K562 (cell line): ENCODE measurements at regions not wholly inside any gene's neighbourhood (a gene's known extent, or its start where the extent isn't known, plus 50 kb on each side); places are given as distances from the start of the nearest gene placed in this dataset.

ENCODE experiments used
- BHLHE40 ChIP-seq: IDR thresholded peaks from 2 replicates; pipeline ENCODE4 v1.6.1; 2011; ENCODE audit warnings: low read length, improper control_type of control experiment
- CBFA2T2 ChIP-seq: fragments of 450-650 bp; conservative IDR thresholded peaks from 2 replicates; pipeline ENCODE4 v1.6.1; 2017; ENCODE audit warnings: mild to moderate bottlenecking
- CBX1 ChIP-seq: sonication (generic); IDR thresholded peaks from 2 replicates; pipeline ENCODE4 v1.6.1; 2016; ENCODE audit warnings: antibody characterized with exemption, low read depth, mild to moderate bottlenecking
- CBX5 ChIP-seq: IDR thresholded peaks from 2 replicates; pipeline ENCODE4 v1.6.1; 2014; ENCODE audit warnings: low read depth, borderline replicate concordance
- EHMT2 ChIP-seq: fragments of 450-650 bp; IDR thresholded peaks from 2 replicates; pipeline ENCODE4 v1.6.1; 2018; ENCODE audit warnings: antibody characterized with exemption
- MYNN ChIP-seq, 2 experiments: sonication (generic); formaldehyde crosslinking in 1 of 2; IDR thresholded peaks; 2 replicates each; pipeline versions ENCODE4 v1.5.0 to v1.6.1; 2016 to 2020; ENCODE audit warnings: antibody characterized with exemption in 1 of 2, missing genetic modification reagents in 1 of 2
- RAD51 ChIP-seq: fragments of 450-650 bp; IDR thresholded peaks from 2 replicates; pipeline ENCODE4 v1.7.1; 2016; ENCODE audit warnings: low read depth, mild to moderate bottlenecking, borderline replicate concordance
- RNF2 ChIP-seq: sonication (generic); IDR thresholded peaks from 2 replicates; pipeline ENCODE4 v1.6.1; 2016
- SPI1 ChIP-seq: IDR thresholded peaks from 2 replicates; pipeline ENCODE4 v1.6.1; 2011; ENCODE audit warnings: low read depth, low read length, control low read depth, borderline replicate concordance
- TAF7 ChIP-seq: fragments of 450-650 bp; IDR thresholded peaks from 2 replicates; pipeline ENCODE4 v1.6.1; 2016; ENCODE audit warnings: missing genetic modification characterization, missing compliant biosample characterization
- TFE3 ChIP-seq: fragments of 450-650 bp; formaldehyde crosslinking; IDR thresholded peaks from 2 replicates; pipeline ENCODE4 v1.4.0; 2020; ENCODE audit warnings: mild to moderate bottlenecking, mixed read lengths
- TRIM28 ChIP-seq: fragments of 450-650 bp; IDR thresholded peaks from 2 replicates; pipeline ENCODE4 v1.6.1; 2017
- USF2 ChIP-seq: sonication (generic); formaldehyde crosslinking; IDR thresholded peaks from 2 replicates; pipeline ENCODE4 v1.5.0; 2020; ENCODE audit warnings: missing genetic modification reagents
- YY1 ChIP-seq, 3 experiments: IDR thresholded peaks; 2 replicates each; pipeline ENCODE4 v1.6.1; 2011; ENCODE audit warnings: low read length in 2 of 3, mild to moderate bottlenecking in 2 of 3, moderate library complexity in 2 of 3, borderline replicate concordance in 1 of 3, control low read depth in 1 of 3, low read depth in 1 of 3; ENCODE audit not compliant: insufficient read depth in 3 of 3, insufficient replicate concordance in 2 of 3, control insufficient read depth in 1 of 3, insufficient read length in 1 of 3; ENCODE audit errors: extremely low read depth in 1 of 3
- ZKSCAN8 ChIP-seq: fragments of 200-800 bp; sonication (Bioruptor generic); IDR thresholded peaks from 2 replicates; pipeline ENCODE4 v1.6.1; 2016; ENCODE audit warnings: missing genetic modification characterization, missing compliant biosample characterization
- ZNF280A ChIP-seq: fragments of 450-650 bp; IDR thresholded peaks from 2 replicates; pipeline ENCODE4 v1.6.1; 2018; ENCODE audit warnings: mild to moderate bottlenecking, low read depth; ENCODE audit not compliant: partially characterized antibody
- TF ChIP-seq, protein P1 (sequence below): sonication (generic); formaldehyde crosslinking; IDR thresholded peaks from 2 replicates; pipeline ENCODE4 v1.8.1; 2023; ENCODE audit warnings: missing genetic modification reagents, mild to moderate bottlenecking, borderline replicate concordance
- TF ChIP-seq, protein P2 (sequence below): fragments of 450-650 bp; IDR thresholded peaks from one replicate; pipeline ENCODE4 v1.6.1; 2018; ENCODE audit warnings: mild to moderate bottlenecking, moderate library complexity; ENCODE audit not compliant: partially characterized antibody

GRCh38 chr1:25109531-25109951 is 122.8 kb downstream of the SYF2 start (continued):
- TF ChIP-seq, protein P1, sequence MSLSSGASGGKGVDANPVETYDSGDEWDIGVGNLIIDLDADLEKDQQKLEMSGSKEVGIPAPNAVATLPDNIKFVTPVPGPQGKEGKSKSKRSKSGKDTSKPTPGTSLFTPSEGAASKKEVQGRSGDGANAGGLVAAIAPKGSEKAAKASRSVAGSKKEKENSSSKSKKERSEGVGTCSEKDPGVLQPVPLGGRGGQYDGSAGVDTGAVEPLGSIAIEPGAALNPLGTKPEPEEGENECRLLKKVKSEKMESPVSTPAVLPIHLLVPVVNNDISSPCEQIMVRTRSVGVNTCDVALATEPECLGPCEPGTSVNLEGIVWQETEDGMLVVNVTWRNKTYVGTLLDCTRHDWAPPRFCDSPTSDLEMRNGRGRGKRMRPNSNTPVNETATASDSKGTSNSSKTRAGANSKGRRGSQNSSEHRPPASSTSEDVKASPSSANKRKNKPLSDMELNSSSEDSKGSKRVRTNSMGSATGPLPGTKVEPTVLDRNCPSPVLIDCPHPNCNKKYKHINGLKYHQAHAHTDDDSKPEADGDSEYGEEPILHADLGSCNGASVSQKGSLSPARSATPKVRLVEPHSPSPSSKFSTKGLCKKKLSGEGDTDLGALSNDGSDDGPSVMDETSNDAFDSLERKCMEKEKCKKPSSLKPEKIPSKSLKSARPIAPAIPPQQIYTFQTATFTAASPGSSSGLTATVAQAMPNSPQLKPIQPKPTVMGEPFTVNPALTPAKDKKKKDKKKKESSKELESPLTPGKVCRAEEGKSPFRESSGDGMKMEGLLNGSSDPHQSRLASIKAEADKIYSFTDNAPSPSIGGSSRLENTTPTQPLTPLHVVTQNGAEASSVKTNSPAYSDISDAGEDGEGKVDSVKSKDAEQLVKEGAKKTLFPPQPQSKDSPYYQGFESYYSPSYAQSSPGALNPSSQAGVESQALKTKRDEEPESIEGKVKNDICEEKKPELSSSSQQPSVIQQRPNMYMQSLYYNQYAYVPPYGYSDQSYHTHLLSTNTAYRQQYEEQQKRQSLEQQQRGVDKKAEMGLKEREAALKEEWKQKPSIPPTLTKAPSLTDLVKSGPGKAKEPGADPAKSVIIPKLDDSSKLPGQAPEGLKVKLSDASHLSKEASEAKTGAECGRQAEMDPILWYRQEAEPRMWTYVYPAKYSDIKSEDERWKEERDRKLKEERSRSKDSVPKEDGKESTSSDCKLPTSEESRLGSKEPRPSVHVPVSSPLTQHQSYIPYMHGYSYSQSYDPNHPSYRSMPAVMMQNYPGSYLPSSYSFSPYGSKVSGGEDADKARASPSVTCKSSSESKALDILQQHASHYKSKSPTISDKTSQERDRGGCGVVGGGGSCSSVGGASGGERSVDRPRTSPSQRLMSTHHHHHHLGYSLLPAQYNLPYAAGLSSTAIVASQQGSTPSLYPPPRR (CRISPR knock-in tag) = no peak
- TF ChIP-seq ZKSCAN8 (CRISPR knock-in tag) (no peak), CBFA2T2 (peak; percentile 69), TRIM28 (peak; percentile 80), YY1 (IDR thresholded peaks at IDR 0.05; ENCODE audit: borderline replicate concordance in 1 of 3, control insufficient read depth in 1 of 3, extremely low read depth in 1 of 3, insufficient read depth in 3 of 3, insufficient read length in 1 of 3, insufficient replicate concordance in 2 of 3, low read depth in 1 of 3, low read length in 2 of 3) (peak in 2 of 3 experiments; percentile 59 to 80), TAF7 (no peak), BHLHE40 (peak; percentile 41; the same call in 1 of the 2 replicates), EHMT2 (peak; percentile 20; the same call in 1 of the 2 replicates), RNF2 (no peak), TFE3 (CRISPR knock-in tag) (peak; percentile 92), CBX5 (peak; percentile 73; the same call in 1 of the 2 replicates), MYNN (IDR thresholded peaks at IDR 0.05) (no peak), MYNN (CRISPR knock-in tag; IDR thresholded peaks at IDR 0.05) (no peak), RAD51 (peak; percentile 93), SPI1 (0 out of 2 replicates have a peak, but pooled peaks have one; percentile 2), USF2 (CRISPR knock-in tag) (peak; percentile 83), CBX1 (peak; percentile 88), ZNF280A (peak; percentile 80)
- TF ChIP-seq, protein P2, sequence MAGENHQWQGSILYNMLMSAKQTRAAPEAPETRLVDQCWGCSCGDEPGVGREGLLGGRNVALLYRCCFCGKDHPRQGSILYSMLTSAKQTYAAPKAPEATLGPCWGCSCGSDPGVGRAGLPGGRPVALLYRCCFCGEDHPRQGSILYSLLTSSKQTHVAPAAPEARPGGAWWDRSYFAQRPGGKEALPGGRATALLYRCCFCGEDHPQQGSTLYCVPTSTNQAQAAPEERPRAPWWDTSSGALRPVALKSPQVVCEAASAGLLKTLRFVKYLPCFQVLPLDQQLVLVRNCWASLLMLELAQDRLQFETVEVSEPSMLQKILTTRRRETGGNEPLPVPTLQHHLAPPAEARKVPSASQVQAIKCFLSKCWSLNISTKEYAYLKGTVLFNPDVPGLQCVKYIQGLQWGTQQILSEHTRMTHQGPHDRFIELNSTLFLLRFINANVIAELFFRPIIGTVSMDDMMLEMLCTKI = no peak
